Caco-2 (cell line): ENCODE measurements at regions not wholly inside any gene's neighbourhood (a gene's known extent, or its start where the extent isn't known, plus 50 kb on each side); places are given as distances from the start of the nearest gene placed in this dataset.

Source experiments
- BruUV-seq: library from RNA; stranded (reverse); fragments of 400-500 nt; replicated peaks from 2 replicates; lab custom pipeline; 2021; lab: Mats Ljungman, UMichigan
- CTCF ChIA-PET: fragments of 300-600 bp; sonication (Branson Sonifier 250); formaldehyde crosslinking; loops from one replicate; lab custom pipeline; 2022; ENCODE audit warnings: antibody characterized with exemption; lab: Charles Lee
- POLR2A ChIA-PET: fragments of 300-600 bp; sonication (Branson Sonifier 250); formaldehyde crosslinking; loops from one replicate; lab custom pipeline; 2022; ENCODE audit warnings: antibody characterized with exemption; lab: Charles Lee
- DNase-seq, 2 experiments: peaks; one replicate each; pipeline versions ENCODE4 v3.0.0 to v3.0.0-alpha.2; 2020 to 2022
- H3K27me3 ChIP-seq: replicated peaks from 2 replicates; pipeline ENCODE4 v1.6.0; 2011; ENCODE audit warnings: low read length; ENCODE audit not compliant: control insufficient read depth, insufficient read depth
- H3K36me3 ChIP-seq: 2 replicates; pipeline ENCODE4 v1.5.1; 2011; ENCODE audit warnings: low read length; ENCODE audit not compliant: control insufficient read depth, insufficient read depth
- H3K4me1 ChIP-seq: fragments of 250-450 bp; sonication (Bioruptor Pico); 2 replicates; pipeline ENCODE4 v1.5.1; 2020; ENCODE audit warnings: mild to moderate bottlenecking
- H3K4me3 ChIP-seq: 2 replicates; pipeline ENCODE4 v1.5.1; 2011; ENCODE audit warnings: low read depth, mild to moderate bottlenecking, control low read depth, low read length
- H3K9me3 ChIP-seq: fragments of 250-450 bp; sonication (Bioruptor Pico); 2 replicates; pipeline ENCODE4 v1.5.1; 2020; ENCODE audit warnings: mild to moderate bottlenecking, moderate library complexity
- H3K27ac Mint-ChIP-seq: one replicate; pipeline ENCODE4 v1.8.0; 2022; ENCODE audit warnings: mixed read lengths; ENCODE audit not compliant: unreplicated experiment
- H3K27me3 Mint-ChIP-seq: one replicate; pipeline ENCODE4 v1.8.0; 2022; ENCODE audit warnings: mixed read lengths; ENCODE audit not compliant: insufficient read depth, unreplicated experiment
- H3K36me3 Mint-ChIP-seq: one replicate; pipeline ENCODE4 v1.8.0; 2022; ENCODE audit warnings: mild to moderate bottlenecking, mixed read lengths; ENCODE audit not compliant: insufficient read depth, unreplicated experiment
- H3K4me1 Mint-ChIP-seq: one replicate; pipeline ENCODE4 v1.8.0; 2022; ENCODE audit warnings: low read depth, mixed read lengths; ENCODE audit not compliant: unreplicated experiment
- H3K4me3 Mint-ChIP-seq: one replicate; pipeline ENCODE4 v1.8.0; 2022; ENCODE audit warnings: mild to moderate bottlenecking, moderate library complexity, mixed read lengths; ENCODE audit not compliant: unreplicated experiment
- H3K9me3 Mint-ChIP-seq: one replicate; pipeline ENCODE4 v1.8.0; 2022; ENCODE audit warnings: mixed read lengths; ENCODE audit not compliant: unreplicated experiment
- intact Hi-C: fragments of 100-400 bp; cut with micrococcal nuclease; formaldehyde crosslinking; loops from one replicate; pipeline ENCODE4 v1.10.0; 2022; ENCODE audit not compliant: unreplicated experiment
- TF ChIP-seq, protein P1 (sequence below), 2 experiments: fragments of 200-600 bp in 1 of 2; IDR thresholded peaks; 1 replicate in 1 of 2; 2 replicates in 1 of 2; pipeline versions ENCODE4 v1.5.1 to v1.8.0; 2011 to 2022; ENCODE audit warnings: antibody characterized with exemption in 1 of 2, control low read depth in 1 of 2, inconsistent platforms in 1 of 2, low read depth in 1 of 2, low read length in 1 of 2, mild to moderate bottlenecking in 1 of 2, moderate library complexity in 1 of 2; ENCODE audit not compliant: insufficient read depth in 1 of 2, severe bottlenecking in 1 of 2, unreplicated experiment in 1 of 2

DNA sequence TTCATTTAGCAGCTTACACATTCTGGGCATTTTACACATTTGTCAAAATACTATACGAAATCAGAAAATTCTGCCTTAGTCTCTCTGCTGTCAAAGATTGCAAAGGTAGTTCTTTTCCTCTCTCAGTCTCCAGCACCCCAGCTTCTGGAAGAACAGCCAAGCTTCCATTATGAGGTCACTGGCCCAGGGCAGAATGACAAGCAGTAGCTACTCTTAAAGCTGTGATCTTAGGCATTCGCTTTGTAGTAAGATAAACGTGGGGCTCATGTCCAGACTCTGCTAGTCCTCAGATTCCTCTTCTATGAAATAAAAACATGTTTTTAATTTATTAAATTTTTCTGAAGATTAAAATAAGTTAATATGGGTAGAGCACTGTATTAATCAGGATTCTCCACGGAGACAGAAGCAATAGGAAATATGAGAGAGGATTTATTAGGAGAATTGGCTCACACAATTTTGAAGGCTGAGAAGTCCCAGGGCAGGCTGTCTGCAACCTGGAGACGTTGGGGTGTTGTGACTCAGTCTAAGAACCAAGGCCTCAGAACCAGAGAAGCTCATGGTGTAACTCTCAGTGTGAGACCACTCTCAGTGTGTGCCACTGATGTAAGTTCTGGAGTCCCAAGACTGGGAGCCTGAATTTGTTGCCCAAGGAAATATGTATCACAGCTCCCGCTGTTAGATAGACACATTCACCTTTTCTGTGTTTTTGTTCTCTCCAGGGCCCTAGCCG lies 201.2 kb downstream of the CMPK2 start:
- no peaks in the 10 kb centered on the region for H3K9me3 ChIP-seq
- no peaks in the 10 kb centered on the region for H3K4me1 Mint-ChIP-seq
- no peaks in the 10 kb centered on the region for H3K27me3 ChIP-seq
- no peaks in the 10 kb centered on the region for H3K36me3 ChIP-seq
- no peak overlapping the region for H3K27ac Mint-ChIP-seq
- H3K9me3 Mint-ChIP-seq: no peaks in the 10 kb centered on the region
- no peak overlapping the region for H3K4me3 Mint-ChIP-seq
- no TSS peak for BruUV-seq
- H3K27me3 Mint-ChIP-seq: no peaks in the 10 kb centered on the region
- ChIA-PET POLR2A (no interaction called here), CTCF (no interaction called here)
- intact Hi-C loops: no loop called here
- TF ChIP-seq, protein P1, sequence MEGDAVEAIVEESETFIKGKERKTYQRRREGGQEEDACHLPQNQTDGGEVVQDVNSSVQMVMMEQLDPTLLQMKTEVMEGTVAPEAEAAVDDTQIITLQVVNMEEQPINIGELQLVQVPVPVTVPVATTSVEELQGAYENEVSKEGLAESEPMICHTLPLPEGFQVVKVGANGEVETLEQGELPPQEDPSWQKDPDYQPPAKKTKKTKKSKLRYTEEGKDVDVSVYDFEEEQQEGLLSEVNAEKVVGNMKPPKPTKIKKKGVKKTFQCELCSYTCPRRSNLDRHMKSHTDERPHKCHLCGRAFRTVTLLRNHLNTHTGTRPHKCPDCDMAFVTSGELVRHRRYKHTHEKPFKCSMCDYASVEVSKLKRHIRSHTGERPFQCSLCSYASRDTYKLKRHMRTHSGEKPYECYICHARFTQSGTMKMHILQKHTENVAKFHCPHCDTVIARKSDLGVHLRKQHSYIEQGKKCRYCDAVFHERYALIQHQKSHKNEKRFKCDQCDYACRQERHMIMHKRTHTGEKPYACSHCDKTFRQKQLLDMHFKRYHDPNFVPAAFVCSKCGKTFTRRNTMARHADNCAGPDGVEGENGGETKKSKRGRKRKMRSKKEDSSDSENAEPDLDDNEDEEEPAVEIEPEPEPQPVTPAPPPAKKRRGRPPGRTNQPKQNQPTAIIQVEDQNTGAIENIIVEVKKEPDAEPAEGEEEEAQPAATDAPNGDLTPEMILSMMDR (IDR thresholded peaks at IDR 0.05; ENCODE audit: insufficient read depth in 1 of 2, low read depth in 1 of 2, low read length in 1 of 2, severe bottlenecking in 1 of 2, unreplicated experiment in 1 of 2): no peak
- no peaks in the 10 kb centered on the region for H3K4me1 ChIP-seq
- no peak overlapping the region for H3K4me3 ChIP-seq
- no peaks in the 10 kb centered on the region for H3K36me3 Mint-ChIP-seq
- no peak for DNase-seq

DNA sequence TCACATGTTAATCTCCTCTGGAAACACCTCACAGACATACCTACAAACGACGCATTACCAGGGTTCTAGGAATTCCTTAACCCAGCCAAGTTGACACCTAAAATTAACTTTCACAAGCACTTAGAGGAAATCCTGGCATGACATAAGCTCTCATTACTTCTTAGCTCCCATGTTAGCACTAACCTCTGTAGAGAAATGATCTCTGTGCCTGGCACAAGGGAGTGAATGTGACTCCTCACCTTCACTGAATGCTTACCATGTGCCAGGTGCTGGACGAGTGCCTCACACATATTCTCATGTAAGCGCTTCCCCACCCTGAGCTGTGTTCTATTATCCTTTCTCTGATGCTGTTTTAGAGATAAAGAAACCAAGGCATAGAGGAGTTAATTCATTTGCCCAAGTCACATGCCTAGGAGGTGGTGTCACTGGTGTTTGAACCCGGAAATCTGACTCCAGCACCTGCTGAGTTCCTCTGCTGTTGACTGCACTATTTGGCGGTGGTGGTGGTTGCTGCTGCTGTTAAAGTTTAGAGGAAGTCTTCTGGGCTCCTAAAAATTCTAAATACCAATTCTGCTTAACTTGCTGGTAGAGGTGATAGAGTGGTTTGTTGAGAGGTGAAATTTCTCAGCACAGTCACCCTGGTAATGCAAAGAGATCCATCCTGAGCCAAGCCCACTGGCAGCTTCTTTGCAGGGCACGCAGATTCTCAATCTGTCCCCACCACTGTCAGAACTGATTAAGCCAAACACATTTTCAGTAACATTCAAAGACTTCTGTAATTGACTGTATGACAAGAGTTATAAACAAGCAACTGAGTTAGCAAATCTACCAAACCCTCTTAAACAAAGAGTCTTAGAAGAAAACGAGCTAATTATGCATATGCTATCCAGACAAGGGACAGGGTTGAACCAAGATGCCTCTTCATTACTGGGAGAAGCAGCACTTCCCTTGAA lies 200.3 kb downstream of the CMPK2 start:
- Mint-ChIP-seq H3K4me3 (no peak overlapping the region), H3K9me3 (no peaks in the 10 kb centered on the region), H3K27ac (no peak overlapping the region), H3K4me1 (no peaks in the 10 kb centered on the region), H3K36me3 (no peaks in the 10 kb centered on the region), H3K27me3 (no peaks in the 10 kb centered on the region)
- intact Hi-C loops: no loop called here
- BruUV-seq: no TSS peak
- DNase-seq: no peak
- no peaks in the 10 kb centered on the region for H3K4me1 ChIP-seq
- H3K27me3 ChIP-seq: no peaks in the 10 kb centered on the region
- H3K9me3 ChIP-seq: no peaks in the 10 kb centered on the region
- POLR2A ChIA-PET: no interaction called here
- CTCF ChIA-PET: no interaction called here
- H3K36me3 ChIP-seq: no peaks in the 10 kb centered on the region
- TF ChIP-seq, protein P1 (IDR thresholded peaks at IDR 0.05; ENCODE audit: insufficient read depth in 1 of 2, low read depth in 1 of 2, low read length in 1 of 2, severe bottlenecking in 1 of 2, unreplicated experiment in 1 of 2): no peak
- no peak overlapping the region for H3K4me3 ChIP-seq

DNA sequence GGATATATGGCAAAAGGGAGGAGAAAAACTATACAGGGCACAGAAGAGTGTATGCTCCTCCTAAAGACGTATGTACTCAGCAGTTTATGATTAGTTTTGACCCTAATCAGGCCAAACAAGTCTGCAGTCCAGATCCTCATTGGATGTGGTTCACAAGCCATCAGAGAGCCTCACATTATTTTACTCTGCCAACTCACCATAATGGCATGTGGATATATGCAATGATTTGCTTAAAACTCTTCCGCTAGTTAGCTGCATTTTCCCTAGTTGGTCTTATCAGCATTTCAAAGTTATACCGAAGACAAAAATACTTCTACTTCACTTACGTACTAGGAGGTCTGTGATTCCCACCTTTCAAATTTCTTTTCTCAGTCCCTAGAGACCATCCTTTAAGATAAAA lies 198.4 kb downstream of the CMPK2 start:
- no peaks in the 10 kb centered on the region for H3K27me3 ChIP-seq
- no peak overlapping the region for H3K4me3 ChIP-seq
- TF ChIP-seq, protein P1 (IDR thresholded peaks at IDR 0.05; ENCODE audit: insufficient read depth in 1 of 2, low read depth in 1 of 2, low read length in 1 of 2, severe bottlenecking in 1 of 2, unreplicated experiment in 1 of 2): no peak
- no peaks in the 10 kb centered on the region for H3K36me3 ChIP-seq
- intact Hi-C loops: no loop called here
- H3K4me1 Mint-ChIP-seq: no peaks in the 10 kb centered on the region
- no peaks in the 10 kb centered on the region for H3K9me3 ChIP-seq
- no TSS peak for BruUV-seq
- H3K27me3 Mint-ChIP-seq: peaks cover 2% of the 10 kb centered on the region
- POLR2A ChIA-PET: no interaction called here
- no peak overlapping the region for H3K27ac Mint-ChIP-seq
- no peak for DNase-seq
- no peaks in the 10 kb centered on the region for H3K4me1 ChIP-seq
- CTCF ChIA-PET: no interaction called here
- H3K4me3 Mint-ChIP-seq: no peak overlapping the region
- no peaks in the 10 kb centered on the region for H3K9me3 Mint-ChIP-seq
- H3K36me3 Mint-ChIP-seq: no peaks in the 10 kb centered on the region
